Brain microvascular endothelial cell (primary cell): ENCODE measurements at regions not wholly inside any gene's neighbourhood (a gene's known extent, or its start where the extent isn't known, plus 50 kb on each side); places are given as distances from the start of the nearest gene placed in this dataset.

Source experiments
- DNase-seq: peaks from one replicate; pipeline ENCODE4 v3.0.0-alpha.2; 2020
- H3K27ac ChIP-seq: fragments of 250-450 bp; sonication (Bioruptor Pico); 2 replicates; pipeline ENCODE4 v1.5.1; 2020; ENCODE audit warnings: mild to moderate bottlenecking, moderate library complexity
- H3K27me3 ChIP-seq: fragments of 250-450 bp; sonication (Bioruptor Pico); replicated peaks from 2 replicates; pipeline ENCODE4 v1.5.1; 2020; ENCODE audit warnings: mild to moderate bottlenecking
- H3K36me3 ChIP-seq: fragments of 250-450 bp; sonication (Bioruptor Pico); replicated peaks from 2 replicates; pipeline ENCODE4 v1.5.1; 2020; ENCODE audit warnings: mild to moderate bottlenecking
- H3K4me3 ChIP-seq: 2 replicates; pipeline ENCODE4 v1.5.1; 2011; ENCODE audit warnings: low read depth, mild to moderate bottlenecking, control low read depth, low read length, moderate library complexity
- CTCF ChIP-seq: IDR thresholded peaks from 2 replicates; pipeline ENCODE4 v1.5.1; 2011; ENCODE audit warnings: low read depth, mild to moderate bottlenecking, moderate library complexity, low read length, control low read depth, inconsistent platforms; ENCODE audit errors: missing control alignments
- in situ Hi-C: cut with HindIII; loops from 2 replicates; pipeline ENCODE4 v1.10.0; 2017; ENCODE audit warnings: low sequenced_read_pairs, low pct_ligation_motif_present

- Histone ChIP-seq H3K4me3 (no peak overlapping the region), H3K36me3 (no peaks in the 10 kb centered on the region), H3K27ac (no peak overlapping the region), H3K27me3 (no peaks in the 10 kb centered on the region)
- TF ChIP-seq CTCF, result no peak
- in situ Hi-C loops, result no loop called here
- no peak for DNase-seq
Observed at GRCh38 chr5:164861610-164862009, 1356.2 kb downstream of the MAT2B start.

GRCh38 chr5:164868761-164869160 is 1363.3 kb downstream of the MAT2B start:
- TF ChIP-seq CTCF, result no peak
- H3K27ac ChIP-seq, result no peak overlapping the region
- in situ Hi-C loops, result no loop called here
- DNase-seq, result no peak
- no peak overlapping the region for H3K4me3 ChIP-seq
- no peaks in the 10 kb centered on the region for H3K36me3 ChIP-seq
- no peaks in the 10 kb centered on the region for H3K27me3 ChIP-seq

GRCh38 chr5:164869325-164869724 is 1363.9 kb downstream of the MAT2B start:
- H3K27me3 ChIP-seq, result no peaks in the 10 kb centered on the region
- DNase-seq, result no peak
- no peak overlapping the region for H3K27ac ChIP-seq
- no peak for TF ChIP-seq CTCF
- H3K4me3 ChIP-seq, result no peak overlapping the region
- in situ Hi-C loops, result no loop called here
- no peaks in the 10 kb centered on the region for H3K36me3 ChIP-seq

- TF ChIP-seq CTCF, result no peak
- H3K36me3 ChIP-seq, result no peaks in the 10 kb centered on the region
- in situ Hi-C loops, result no loop called here
- no peak overlapping the region for H3K27ac ChIP-seq
- no peaks in the 10 kb centered on the region for H3K27me3 ChIP-seq
- no peak overlapping the region for H3K4me3 ChIP-seq
- DNase-seq, result no peak
Observed at GRCh38 chr5:164876793-164877192, 1371.4 kb downstream of the MAT2B start.

GRCh38 chr5:164881442-164881841 is 1376.0 kb downstream of the MAT2B start:
- Histone ChIP-seq H3K27me3 (no peaks in the 10 kb centered on the region), H3K36me3 (no peaks in the 10 kb centered on the region), H3K27ac (no peak overlapping the region), H3K4me3 (no peak overlapping the region)
- DNase-seq, result no peak
- in situ Hi-C loops, result no loop called here
- TF ChIP-seq CTCF, result no peak

GRCh38 chr5:164885179-164885578 is 1379.8 kb downstream of the MAT2B start:
- in situ Hi-C loops, result no loop called here
- no peak for DNase-seq
- TF ChIP-seq CTCF, result no peak
- Histone ChIP-seq H3K36me3 (no peaks in the 10 kb centered on the region), H3K4me3 (no peak overlapping the region), H3K27ac (no peak overlapping the region), H3K27me3 (no peaks in the 10 kb centered on the region)
